ENCODE measurements at regions not wholly inside any gene's neighbourhood (a gene's known extent, or its start where the extent isn't known, plus 50 kb on each side); places are given as distances from the start of the nearest gene placed in this dataset.
"Not testable (repeated sequence)": the region's sequence is repeated elsewhere in the genome, so short reads cannot be mapped to it uniquely, and the experiment has no call there.

DNA sequence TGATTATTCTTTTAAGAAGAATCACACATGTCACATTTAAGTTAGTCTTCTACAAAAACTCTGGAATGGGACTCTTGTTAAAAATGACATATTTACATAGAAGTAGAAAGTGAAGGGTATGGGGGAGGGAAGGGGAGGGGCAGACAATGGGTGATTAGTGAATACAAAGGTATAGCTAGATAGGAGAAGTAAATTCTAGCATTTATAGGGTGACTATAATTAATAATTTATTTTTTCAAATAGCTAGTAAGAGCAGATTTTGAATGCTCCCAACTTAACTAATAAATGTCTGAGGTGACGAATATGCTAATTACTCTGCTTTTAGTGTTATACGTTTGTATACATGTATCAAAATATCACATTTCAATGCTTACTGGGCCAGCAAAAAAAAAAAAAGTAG, 59.4 kb downstream of the BLTP3B start:
- DNase-seq: no peak

DNA sequence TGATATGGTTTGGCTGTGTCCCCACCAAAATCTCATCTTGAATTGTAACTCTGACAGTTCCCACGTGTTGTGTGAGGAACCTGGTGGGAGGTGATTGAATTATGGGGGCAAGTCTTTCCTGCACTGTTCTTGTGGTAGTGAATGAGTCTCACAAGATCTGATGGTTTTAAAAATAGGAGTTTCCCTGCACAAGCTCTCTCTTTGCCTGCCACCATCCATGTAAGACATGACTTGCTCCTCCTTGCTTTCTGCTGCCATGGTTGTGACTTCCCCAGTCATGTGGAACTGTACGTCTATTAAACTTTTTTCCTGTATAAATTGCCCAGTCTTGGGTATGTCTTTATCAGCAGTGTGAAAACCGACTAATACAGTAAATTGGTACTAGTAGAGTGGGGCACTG, 63.9 kb downstream of the BLTP3B start:
- not testable (repeated sequence) for DNase-seq

DNA sequence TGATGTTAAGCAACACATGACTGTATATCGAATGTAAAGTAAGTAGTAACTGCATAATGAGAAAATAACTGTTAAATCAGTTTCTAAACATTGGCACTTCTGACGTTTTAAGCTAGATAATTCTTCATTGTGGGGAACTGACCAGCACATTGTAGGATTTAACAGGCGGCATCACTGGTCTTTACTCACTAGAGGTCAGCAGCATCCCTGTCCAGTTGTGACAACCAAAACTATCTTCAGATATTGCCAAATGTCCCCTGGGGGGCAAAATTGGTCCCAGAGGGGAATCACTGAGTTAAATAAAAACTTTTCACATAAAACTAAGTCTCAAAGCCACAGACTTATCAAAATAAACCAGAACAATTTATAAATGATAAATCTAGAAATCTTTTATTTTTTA, 65.3 kb downstream of the BLTP3B start:
- DNase-seq: peak; percentile 4

DNA sequence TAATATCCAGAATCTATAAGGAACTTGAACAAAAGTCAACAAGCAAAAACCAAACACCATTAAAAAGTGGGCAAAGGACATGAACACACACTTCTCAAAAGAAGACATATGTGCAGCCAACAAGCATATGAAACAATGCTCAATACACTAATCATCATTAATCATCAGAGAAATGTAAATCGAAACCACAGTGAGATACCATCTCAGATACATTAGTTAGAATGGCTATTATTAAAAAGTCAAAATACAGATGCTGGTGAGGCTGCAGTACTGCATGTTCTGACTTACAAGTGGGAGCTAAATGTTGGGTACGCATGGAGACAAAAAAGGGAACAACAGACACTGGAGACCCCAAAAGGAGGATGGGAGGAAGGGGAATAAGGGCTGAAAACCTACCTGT, 67.1 kb downstream of the BLTP3B start:
- DNase-seq: no peak

DNA sequence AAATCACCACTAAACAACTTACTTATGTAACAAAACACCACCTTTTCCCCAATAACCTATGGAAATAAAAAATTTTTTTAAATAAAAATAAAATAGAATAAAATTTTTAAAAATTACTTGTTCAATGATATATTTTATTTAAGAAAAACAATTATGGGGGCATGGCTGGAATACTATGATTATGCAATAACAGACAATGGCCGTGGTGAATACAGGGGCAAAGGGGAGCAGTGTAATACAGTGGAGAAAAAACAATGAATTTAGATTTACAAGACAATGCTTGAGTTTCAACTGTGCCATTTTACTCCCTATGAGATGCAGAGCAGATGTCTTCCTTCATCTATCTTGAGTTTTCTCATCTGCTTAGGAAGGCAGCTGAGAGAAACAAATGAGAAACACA, 72.9 kb downstream of the BLTP3B start:
- DNase-seq: no peak

DNA sequence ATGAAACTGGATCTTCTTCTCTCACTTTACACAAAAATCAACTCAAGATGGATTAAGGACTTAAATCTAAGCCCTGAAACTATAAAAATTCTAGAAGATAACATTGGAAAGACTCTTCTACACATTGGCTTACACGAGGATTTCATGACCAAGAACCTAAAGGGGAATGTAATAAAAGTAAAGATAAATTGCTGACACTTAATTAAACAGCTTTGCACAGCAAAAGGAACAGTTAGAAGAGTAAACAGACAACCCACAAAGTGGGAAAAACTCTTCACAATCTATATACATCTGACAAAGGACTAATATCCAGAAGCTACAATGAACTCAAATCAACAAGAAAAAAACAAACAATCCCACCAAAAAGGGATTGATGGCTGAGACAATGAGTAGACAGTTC, 74.4 kb downstream of the BLTP3B start:
- no peak for DNase-seq

DNA sequence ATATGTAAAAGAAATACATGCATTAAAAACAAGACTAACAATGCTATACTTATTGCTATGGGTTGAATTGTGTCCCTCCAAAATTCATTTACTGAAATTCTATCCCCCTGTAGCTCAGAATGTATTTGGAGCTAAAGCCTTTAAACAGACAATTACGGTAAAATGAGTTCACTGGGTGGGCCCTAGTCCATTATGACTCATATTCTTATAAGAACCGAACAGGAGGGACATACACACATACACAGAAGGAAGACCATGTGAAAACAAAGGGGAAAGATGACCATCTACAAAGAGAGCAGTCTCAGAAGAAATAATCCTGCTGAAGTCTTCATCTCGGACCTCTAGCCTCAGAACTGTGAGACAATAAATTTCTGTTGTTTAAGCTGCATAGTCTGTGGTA, 77.1 kb upstream of the ANKS1B start:
- DNase-seq: no peak

DNA sequence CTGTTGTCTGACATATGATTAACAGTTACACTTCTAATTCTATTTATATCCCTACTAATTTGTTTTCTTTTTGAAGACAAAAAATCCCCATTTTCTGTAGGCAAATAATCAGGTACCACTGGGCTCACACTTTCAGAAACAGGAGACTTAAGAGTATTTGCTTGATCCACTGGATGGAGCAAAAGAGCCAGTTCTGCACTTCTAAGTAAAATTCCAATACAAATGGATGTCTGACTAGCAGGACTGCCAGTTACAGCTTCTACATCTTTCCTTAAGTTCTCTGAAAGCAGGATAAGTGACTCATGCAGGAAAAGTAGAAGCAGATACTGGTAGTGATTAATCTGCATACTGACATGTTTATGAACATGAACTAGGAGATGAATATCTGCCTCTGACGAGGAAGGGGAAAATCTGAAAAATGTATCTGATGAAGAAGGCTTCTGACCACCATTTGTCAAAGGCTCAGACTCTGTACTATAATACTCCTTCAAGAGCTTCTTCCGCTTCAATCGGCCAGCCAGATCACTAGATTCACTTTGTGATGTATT, 73.8 kb upstream of the ANKS1B start:
- peak; percentile 4 for DNase-seq

DNA sequence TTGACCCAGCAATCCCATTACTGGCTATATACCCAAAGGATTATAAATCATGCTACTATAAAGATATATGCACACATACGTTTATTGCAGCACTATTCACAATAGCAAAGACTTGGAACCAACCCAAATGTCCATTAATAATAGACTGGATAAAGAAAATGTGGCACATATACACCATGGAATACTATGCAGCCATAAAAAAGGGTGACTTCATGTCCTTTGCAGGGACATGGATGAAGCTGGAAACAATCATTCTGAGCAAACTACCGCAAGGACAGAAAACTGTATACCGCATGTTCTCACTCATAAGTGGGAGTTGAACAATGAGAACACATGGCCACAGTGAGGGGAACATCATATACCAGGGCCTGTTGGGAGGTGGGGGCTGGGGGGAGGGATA, 61.5 kb upstream of the ANKS1B start:
- DNase-seq: not testable (repeated sequence)

DNA sequence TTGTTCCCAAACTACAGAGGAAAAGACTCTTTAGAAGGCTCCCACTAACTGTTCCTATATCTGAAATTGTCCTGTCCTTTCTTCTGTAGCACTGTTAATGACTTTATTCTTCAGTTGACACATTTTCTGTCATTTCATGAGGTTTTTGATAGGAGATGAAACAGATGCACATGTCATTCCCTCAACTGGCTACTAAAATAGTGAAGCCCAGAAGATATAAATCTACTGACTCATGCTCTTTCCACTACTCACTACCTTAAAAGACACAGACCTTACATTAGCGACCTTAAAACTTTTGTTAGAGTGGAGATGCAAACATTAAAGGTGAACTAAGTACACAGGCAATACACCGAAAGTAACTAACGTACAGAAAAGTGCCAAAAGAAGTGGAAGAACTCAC, 59.5 kb upstream of the ANKS1B start:
- DNase-seq: peak; percentile 62

DNA sequence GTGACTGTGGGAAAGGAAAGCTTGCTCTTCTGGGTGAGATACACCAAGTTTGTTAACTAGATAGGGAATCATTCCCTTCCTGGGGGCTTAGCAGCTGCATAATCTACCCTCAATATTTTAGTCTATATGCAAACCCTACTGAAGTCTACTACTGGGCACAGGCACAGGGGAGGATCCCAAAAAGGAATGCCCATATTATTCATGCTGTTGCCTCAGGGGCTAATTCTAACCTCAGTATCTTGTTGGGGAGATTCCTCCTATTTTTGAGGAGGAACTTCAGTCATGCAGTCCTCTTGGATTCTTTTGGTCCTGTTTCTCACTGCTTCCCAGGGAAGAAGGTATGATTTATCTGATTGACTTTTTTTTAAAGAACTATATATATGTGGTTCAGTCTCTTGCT, 58.9 kb upstream of the ANKS1B start:
- peak; percentile 5 for DNase-seq
